ENCODE measurements at regions not wholly inside any gene's neighbourhood (a gene's known extent, or its start where the extent isn't known, plus 50 kb on each side); places are given as distances from the start of the nearest gene placed in this dataset.

DNA sequence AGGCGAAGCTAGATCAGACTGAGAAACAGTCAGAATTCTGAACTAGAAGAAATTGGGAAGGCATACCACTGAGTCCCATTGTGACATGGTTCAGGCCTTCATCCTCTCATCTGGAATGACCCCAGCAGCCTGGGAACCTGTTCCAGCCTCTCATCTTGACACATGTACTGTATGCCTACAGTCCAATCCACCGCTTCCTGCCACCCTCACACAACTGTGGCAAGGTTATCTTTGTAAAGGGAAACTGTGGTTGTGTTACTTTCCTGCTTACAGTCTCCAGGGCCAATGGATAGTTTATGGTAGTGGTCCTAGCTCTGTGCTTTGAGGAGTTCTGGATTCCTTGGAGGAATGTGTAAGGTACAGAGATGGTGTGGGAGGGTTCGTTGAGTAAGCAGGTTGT lies 296.9 kb upstream of the TRIB2 start:
- TF ChIP-seq, protein P1, sequence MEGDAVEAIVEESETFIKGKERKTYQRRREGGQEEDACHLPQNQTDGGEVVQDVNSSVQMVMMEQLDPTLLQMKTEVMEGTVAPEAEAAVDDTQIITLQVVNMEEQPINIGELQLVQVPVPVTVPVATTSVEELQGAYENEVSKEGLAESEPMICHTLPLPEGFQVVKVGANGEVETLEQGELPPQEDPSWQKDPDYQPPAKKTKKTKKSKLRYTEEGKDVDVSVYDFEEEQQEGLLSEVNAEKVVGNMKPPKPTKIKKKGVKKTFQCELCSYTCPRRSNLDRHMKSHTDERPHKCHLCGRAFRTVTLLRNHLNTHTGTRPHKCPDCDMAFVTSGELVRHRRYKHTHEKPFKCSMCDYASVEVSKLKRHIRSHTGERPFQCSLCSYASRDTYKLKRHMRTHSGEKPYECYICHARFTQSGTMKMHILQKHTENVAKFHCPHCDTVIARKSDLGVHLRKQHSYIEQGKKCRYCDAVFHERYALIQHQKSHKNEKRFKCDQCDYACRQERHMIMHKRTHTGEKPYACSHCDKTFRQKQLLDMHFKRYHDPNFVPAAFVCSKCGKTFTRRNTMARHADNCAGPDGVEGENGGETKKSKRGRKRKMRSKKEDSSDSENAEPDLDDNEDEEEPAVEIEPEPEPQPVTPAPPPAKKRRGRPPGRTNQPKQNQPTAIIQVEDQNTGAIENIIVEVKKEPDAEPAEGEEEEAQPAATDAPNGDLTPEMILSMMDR (conservative IDR thresholded peaks at IDR 0.05; ENCODE audit: low read length): no peak
- DNase-seq (ENCODE audit: low read depth): no peak
- no peak overlapping the region for H3K4me3 ChIP-seq (ENCODE audit: low read length)

DNA sequence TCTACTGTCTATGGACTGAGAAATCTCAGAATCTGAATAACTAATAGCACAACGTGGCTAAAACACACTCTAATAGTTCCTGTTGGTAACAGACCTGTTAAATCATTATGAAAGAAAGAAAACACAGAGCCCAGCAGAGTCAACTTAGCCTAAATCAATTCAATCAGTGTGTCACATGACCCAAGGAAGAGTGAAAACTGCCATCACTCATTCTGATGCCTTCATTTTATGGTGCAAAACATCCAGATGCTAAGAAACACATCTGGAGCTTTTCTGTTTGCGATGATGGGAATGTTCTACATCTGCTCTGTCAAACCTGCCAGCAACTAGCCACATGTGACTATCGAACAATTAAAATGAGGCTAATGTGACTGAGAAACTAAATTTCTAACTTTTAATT lies 295.7 kb upstream of the TRIB2 start:
- TF ChIP-seq, protein P1 (conservative IDR thresholded peaks at IDR 0.05; ENCODE audit: low read length): no peak
- no peak overlapping the region for H3K4me3 ChIP-seq (ENCODE audit: low read length)
- peak; percentile 12 for DNase-seq (ENCODE audit: low read depth)

DNA sequence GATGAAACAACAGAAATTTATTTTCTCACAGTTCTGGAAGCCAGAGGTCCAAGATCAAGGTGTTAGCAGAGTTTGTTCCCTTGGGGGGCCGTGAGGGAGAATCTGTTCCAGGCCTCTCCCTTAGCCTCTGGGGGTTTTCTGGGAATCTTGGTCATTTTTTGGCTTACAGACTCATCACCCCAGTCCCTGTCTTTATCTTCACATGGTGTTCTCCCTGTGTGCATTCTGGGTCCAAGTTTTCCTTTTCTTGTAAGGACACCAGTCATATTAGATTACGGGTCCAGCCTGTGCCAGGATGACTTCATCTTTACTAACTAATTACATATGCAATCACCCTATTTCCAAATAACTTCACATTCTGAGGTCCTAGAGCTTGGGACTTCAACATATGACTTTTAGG lies 292.5 kb upstream of the TRIB2 start:
- peak; percentile 29 for DNase-seq (ENCODE audit: low read depth)
- no peak overlapping the region for H3K4me3 ChIP-seq (ENCODE audit: low read length)
- TF ChIP-seq, protein P1 (conservative IDR thresholded peaks at IDR 0.05; ENCODE audit: low read length): no peak

DNA sequence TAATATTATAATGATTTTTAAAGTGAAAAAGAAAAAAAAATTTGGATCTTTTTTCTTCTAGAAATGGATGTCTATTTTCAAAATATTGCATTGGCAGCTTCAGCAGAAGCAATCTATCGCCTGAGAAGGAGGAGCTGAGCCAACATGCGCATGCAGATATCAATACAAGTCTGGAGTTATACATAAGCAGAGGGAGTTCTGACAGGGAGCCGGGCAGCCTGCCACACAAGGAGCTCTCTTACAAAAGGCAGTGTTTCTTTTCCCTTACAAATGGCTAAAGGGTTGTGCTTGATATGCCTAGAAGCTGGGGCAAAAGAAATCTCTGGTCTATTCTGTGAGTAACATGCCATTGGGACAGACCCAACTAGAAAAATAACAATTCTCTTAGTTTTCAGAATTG lies 291.9 kb upstream of the TRIB2 start:
- TF ChIP-seq, protein P1 (conservative IDR thresholded peaks at IDR 0.05; ENCODE audit: low read length): no peak
- no peak overlapping the region for H3K4me3 ChIP-seq (ENCODE audit: low read length)
- DNase-seq (ENCODE audit: low read depth): peak; percentile 8

DNA sequence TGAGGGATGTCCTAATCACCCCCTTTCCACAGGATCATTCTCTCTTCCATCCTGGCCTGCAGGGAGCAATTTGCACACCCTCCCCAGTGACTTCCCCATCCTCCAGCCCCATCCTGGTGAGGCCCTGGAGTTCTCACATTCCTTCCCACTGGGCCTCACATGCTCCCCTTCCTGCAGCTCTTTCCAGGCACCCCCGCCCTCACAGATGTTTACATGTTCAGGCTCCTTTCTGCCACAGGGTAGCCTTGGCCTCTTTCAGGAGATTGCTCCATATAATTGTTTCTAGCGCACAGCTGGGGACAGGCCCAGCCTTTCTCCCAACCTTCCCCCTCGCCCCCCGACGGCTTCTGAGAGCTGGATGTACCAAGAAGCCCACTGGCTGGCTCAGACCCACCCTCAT lies 288.4 kb upstream of the TRIB2 start:
- no peak overlapping the region for H3K4me3 ChIP-seq (ENCODE audit: low read length)
- DNase-seq (ENCODE audit: low read depth): peak; percentile 18
- TF ChIP-seq, protein P1 (conservative IDR thresholded peaks at IDR 0.05; ENCODE audit: low read length): no peak

DNA sequence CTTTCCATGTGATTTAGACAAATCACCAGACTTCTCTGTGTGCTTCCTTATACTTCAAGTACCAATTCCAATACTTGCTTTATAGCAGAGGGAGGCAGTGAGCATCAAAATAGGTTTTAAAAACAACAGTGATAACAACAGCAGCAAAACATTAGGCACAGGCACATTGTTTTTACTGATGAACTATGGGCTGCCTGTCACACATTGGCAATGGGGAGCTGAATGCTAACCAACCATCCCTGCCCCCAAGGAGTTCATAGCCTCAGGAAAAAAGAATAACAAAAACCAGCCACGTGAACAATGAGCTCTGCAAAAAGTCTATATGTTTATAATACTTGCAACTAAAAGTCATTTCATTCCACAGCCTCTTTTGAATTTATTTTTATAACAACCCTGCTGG lies 287.9 kb upstream of the TRIB2 start:
- no peak overlapping the region for H3K4me3 ChIP-seq (ENCODE audit: low read length)
- DNase-seq (ENCODE audit: low read depth): no peak
- TF ChIP-seq, protein P1 (conservative IDR thresholded peaks at IDR 0.05; ENCODE audit: low read length): no peak

DNA sequence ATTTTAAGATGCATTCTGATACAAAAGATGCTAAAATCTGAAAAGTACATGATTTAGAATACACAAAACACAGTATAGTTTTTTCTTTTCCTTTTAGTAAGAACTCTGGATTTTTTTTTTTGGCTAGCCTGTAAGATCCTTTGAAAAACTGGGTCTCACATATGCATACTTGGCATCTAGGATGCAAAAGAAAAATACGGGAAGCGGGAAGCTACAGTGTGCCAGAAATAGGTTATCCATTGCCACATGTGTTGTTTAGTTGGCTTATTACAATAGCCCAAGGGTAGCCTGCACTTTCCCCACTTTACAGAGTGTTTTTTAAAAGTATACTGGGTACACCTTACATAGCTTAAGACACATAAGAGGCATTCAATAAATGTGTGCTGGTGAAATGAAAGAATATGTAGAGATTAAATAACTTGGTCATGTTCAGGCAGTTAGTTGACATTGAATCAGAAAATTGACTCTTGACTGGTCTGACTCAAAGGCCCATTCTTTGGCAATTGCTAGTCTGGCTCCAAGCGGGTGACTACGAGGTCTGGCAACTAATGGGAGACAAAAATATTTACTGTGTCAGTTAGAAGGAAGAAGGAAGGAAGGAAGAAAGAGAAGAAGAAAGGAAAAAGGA lies 286.8 kb upstream of the TRIB2 start:
- peak; percentile 66 for DNase-seq (ENCODE audit: low read depth)
- TF ChIP-seq, protein P1 (conservative IDR thresholded peaks at IDR 0.05; ENCODE audit: low read length): no peak
- no peak overlapping the region for H3K4me3 ChIP-seq (ENCODE audit: low read length)

Data from AG10803 (cell line).